ENCODE measurements at regions not wholly inside any gene's neighbourhood (a gene's known extent, or its start where the extent isn't known, plus 50 kb on each side); places are given as distances from the start of the nearest gene placed in this dataset.
A peak's percentile ranks its signal among the peaks of the same experiment; 100 is the strongest.

DNA sequence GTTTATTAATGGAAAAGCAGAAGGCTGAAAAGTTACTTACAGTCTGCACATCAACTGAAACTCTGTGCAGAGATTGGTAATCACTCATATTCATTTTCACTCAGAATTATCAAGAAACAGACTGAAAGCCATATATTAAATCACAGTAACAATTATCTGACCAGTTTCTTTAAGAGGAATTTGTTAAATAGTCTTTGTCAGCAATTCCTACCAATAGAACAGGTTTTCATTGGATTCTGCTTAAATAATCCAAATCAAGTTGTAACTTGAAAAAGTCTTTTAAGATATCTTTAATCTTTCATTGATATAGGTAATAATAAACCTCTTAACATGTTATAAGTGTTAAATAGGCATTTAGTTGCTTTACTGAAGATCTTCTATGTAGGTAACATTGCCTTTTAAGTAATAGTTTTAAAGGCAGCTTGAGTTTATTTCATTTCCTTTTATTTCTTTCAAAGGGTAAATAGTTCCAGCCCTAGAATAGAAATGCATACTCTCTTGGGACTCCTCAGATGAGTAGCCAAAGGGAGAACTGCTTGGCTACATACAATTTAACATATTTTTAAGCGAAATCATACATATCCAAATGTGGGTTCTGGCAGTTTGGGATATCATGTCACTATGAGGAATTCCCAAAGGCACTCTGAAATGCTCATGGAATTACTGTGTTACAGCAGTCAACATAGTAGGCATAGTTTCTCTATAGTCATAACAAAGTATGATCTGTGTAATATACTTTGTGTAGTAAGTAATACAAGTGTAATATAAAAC lies 326.0 kb upstream of the SPRY2 start (continued):
- TF ChIP-seq, protein P1, sequence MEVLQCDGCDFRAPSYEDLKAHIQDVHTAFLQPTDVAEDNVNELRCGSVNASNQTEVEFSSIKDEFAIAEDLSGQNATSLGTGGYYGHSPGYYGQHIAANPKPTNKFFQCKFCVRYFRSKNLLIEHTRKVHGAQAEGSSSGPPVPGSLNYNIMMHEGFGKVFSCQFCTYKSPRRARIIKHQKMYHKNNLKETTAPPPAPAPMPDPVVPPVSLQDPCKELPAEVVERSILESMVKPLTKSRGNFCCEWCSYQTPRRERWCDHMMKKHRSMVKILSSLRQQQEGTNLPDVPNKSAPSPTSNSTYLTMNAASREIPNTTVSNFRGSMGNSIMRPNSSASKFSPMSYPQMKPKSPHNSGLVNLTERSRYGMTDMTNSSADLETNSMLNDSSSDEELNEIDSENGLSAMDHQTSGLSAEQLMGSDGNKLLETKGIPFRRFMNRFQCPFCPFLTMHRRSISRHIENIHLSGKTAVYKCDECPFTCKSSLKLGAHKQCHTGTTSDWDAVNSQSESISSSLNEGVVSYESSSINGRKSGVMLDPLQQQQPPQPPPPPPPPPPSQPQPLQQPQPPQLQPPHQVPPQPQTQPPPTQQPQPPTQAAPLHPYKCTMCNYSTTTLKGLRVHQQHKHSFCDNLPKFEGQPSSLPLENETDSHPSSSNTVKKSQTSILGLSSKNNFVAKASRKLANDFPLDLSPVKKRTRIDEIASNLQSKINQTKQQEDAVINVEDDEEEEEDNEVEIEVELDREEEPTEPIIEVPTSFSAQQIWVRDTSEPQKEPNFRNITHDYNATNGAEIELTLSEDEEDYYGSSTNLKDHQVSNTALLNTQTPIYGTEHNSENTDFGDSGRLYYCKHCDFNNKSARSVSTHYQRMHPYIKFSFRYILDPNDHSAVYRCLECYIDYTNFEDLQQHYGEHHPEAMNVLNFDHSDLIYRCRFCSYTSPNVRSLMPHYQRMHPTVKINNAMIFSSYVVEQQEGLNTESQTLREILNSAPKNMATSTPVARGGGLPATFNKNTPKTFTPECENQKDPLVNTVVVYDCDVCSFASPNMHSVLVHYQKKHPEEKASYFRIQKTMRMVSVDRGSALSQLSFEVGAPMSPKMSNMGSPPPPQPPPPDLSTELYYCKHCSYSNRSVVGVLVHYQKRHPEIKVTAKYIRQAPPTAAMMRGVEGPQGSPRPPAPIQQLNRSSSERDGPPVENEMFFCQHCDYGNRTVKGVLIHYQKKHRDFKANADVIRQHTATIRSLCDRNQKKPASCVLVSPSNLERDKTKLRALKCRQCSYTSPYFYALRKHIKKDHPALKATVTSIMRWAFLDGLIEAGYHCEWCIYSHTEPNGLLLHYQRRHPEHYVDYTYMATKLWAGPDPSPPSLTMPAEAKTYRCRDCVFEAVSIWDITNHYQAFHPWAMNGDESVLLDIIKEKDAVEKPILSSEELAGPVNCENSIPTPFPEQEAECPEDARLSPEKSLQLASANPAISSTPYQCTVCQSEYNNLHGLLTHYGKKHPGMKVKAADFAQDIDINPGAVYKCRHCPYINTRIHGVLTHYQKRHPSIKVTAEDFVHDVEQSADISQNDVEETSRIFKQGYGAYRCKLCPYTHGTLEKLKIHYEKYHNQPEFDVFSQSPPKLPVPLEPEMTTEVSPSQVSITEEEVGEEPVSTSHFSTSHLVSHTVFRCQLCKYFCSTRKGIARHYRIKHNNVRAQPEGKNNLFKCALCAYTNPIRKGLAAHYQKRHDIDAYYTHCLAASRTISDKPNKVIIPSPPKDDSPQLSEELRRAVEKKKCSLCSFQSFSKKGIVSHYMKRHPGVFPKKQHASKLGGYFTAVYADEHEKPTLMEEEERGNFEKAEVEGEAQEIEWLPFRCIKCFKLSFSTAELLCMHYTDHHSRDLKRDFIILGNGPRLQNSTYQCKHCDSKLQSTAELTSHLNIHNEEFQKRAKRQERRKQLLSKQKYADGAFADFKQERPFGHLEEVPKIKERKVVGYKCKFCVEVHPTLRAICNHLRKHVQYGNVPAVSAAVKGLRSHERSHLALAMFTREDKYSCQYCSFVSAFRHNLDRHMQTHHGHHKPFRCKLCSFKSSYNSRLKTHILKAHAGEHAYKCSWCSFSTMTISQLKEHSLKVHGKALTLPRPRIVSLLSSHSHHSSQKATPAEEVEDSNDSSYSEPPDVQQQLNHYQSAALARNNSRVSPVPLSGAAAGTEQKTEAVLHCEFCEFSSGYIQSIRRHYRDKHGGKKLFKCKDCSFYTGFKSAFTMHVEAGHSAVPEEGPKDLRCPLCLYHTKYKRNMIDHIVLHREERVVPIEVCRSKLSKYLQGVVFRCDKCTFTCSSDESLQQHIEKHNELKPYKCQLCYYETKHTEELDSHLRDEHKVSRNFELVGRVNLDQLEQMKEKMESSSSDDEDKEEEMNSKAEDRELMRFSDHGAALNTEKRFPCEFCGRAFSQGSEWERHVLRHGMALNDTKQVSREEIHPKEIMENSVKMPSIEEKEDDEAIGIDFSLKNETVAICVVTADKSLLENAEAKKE (CRISPR knock-in tag; IDR thresholded peaks at IDR 0.05): no peak
- TF ChIP-seq STAT1 (IDR thresholded peaks at IDR 0.05; ENCODE audit: unreplicated experiment) (no peak), CREB1 (CRISPR knock-in tag; IDR thresholded peaks at IDR 0.05; ENCODE audit: low read depth) (no peak), EZH2phosphoT487 (IDR thresholded peaks at IDR 0.05; ENCODE audit: unreplicated experiment) (no peak), ZNF114 (CRISPR knock-in tag; IDR thresholded peaks at IDR 0.05) (no peak)

DNA sequence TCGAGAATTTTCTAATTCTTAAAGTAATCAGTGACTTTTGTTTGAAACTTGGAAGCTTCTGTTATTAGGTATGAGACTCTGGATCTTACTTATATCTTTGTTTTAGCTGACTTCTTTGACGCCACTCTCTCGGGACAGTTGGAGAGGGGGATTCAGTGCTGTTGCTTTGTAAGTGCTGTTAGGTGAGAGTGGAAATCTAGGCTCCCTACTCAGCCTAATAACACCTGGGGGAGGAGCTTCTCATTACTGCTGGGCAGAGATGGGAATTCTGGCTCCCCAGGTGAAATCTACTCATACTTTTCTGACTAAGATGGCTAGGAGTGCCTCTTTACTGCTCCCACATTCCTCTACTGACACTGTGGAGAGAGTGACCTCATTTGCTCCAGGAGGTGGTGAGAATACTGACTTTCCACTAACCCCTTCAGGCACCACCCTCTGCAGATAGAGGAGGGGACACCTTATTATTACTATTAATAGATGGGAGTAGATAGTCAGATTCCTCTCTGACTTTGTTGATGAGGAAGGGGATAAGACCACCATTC lies 324.9 kb upstream of the SPRY2 start:
- no peaks in the 10 kb centered on the region for H3K79me2 ChIP-seq (replicated peaks; ENCODE audit: insufficient read depth)
- H3K36me3 ChIP-seq (ENCODE audit: insufficient read depth): no peaks in the 10 kb centered on the region
- no peak overlapping the region for H3K27ac ChIP-seq (ENCODE audit: low read depth)
- no peaks in the 10 kb centered on the region for H3F3A ChIP-seq (replicated peaks; ENCODE audit: low read depth)
- no peak overlapping the region for H3K4me3 Mint-ChIP-seq
- no peak overlapping the region for H3K27ac Mint-ChIP-seq
- no peak overlapping the region for H3K4me2 ChIP-seq
- H3K27me3 Mint-ChIP-seq (ENCODE audit: insufficient read depth, low read depth, poor library complexity): no peaks in the 10 kb centered on the region
- ATAC-seq (peak; percentile 35; the same call in 1 of the 3 replicates), DNase-seq (ENCODE audit: low spot score) (peak; percentile 1)
- H3K9me3 Mint-ChIP-seq: no peaks in the 10 kb centered on the region
- no peaks in the 10 kb centered on the region for H3K4me1 ChIP-seq (ENCODE audit: insufficient read depth)
- H3K9me2 ChIP-seq (ENCODE audit: insufficient read depth): no peaks in the 10 kb centered on the region
- peak overlapping the region; percentile 67 for H2AFZ ChIP-seq
- no peaks in the 10 kb centered on the region for H4K20me1 ChIP-seq (replicated peaks; ENCODE audit: insufficient read depth)
- no peak overlapping the region for H3K4me3 ChIP-seq
- H3K36me3 Mint-ChIP-seq (ENCODE audit: low read depth): no peaks in the 10 kb centered on the region
- peaks cover 12% of the 10 kb centered on the region; the same call in 2 of the 3 replicates for H3K4me1 Mint-ChIP-seq
- no peaks in the 10 kb centered on the region for H3K27me3 ChIP-seq (ENCODE audit: insufficient read depth)
- TF ChIP-seq NANOG (IDR thresholded peaks at IDR 0.05; ENCODE audit: borderline replicate concordance) (no peak), EZH2 (IDR thresholded peaks at IDR 0.05; ENCODE audit: low read depth, unreplicated experiment) (no peak), CREB1 (CRISPR knock-in tag; IDR thresholded peaks at IDR 0.05; ENCODE audit: low read depth) (no peak), STAT1 (IDR thresholded peaks at IDR 0.05; ENCODE audit: unreplicated experiment) (no peak)
- TF ChIP-seq, protein P2, sequence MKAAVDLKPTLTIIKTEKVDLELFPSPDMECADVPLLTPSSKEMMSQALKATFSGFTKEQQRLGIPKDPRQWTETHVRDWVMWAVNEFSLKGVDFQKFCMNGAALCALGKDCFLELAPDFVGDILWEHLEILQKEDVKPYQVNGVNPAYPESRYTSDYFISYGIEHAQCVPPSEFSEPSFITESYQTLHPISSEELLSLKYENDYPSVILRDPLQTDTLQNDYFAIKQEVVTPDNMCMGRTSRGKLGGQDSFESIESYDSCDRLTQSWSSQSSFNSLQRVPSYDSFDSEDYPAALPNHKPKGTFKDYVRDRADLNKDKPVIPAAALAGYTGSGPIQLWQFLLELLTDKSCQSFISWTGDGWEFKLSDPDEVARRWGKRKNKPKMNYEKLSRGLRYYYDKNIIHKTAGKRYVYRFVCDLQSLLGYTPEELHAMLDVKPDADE (IDR thresholded peaks at IDR 0.05): no peak
- TF ChIP-seq, protein P3, sequence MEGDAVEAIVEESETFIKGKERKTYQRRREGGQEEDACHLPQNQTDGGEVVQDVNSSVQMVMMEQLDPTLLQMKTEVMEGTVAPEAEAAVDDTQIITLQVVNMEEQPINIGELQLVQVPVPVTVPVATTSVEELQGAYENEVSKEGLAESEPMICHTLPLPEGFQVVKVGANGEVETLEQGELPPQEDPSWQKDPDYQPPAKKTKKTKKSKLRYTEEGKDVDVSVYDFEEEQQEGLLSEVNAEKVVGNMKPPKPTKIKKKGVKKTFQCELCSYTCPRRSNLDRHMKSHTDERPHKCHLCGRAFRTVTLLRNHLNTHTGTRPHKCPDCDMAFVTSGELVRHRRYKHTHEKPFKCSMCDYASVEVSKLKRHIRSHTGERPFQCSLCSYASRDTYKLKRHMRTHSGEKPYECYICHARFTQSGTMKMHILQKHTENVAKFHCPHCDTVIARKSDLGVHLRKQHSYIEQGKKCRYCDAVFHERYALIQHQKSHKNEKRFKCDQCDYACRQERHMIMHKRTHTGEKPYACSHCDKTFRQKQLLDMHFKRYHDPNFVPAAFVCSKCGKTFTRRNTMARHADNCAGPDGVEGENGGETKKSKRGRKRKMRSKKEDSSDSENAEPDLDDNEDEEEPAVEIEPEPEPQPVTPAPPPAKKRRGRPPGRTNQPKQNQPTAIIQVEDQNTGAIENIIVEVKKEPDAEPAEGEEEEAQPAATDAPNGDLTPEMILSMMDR (conservative IDR thresholded peaks at IDR 0.05; ENCODE audit: low read depth in 2 of 2): no peak
